HCT116 (cell line): ENCODE measurements at regions not wholly inside any gene's neighbourhood (a gene's known extent, or its start where the extent isn't known, plus 50 kb on each side); places are given as distances from the start of the nearest gene placed in this dataset.

Experiments
- ATAC-seq: fragments of 200-7000 bp; cut with Tn5 transposase; 2 replicates; pipeline ENCODE4 v1.9.1; 2020; ENCODE audit warnings: mild to moderate bottlenecking, moderate library complexity
- BruUV-seq: library from RNA; stranded (reverse); fragments of 400-500 nt; replicated peaks from 2 replicates; lab custom pipeline; 2021; lab: Mats Ljungman, UMichigan
- CTCF ChIA-PET: fragments of 300-600 bp; sonication (Branson Sonifier 250); formaldehyde crosslinking; loops from one replicate; lab custom pipeline; 2021; ENCODE audit warnings: antibody characterized with exemption; lab: Charles Lee
- POLR2A ChIA-PET: fragments of 300-600, 350-600 bp; sonication (Branson Sonifier 250); formaldehyde crosslinking; loops from one replicate; lab custom pipeline; 2021; ENCODE audit warnings: antibody characterized with exemption; lab: Charles Lee
- RAD21 ChIA-PET, 2 experiments: fragments of 300-600 bp; sonication (Branson Sonifier 250); formaldehyde crosslinking; loops; one replicate each; lab custom pipeline; 2023; ENCODE audit warnings: low total read pairs in 2 of 2; ENCODE audit not compliant: uncharacterized antibody in 2 of 2, unreplicated experiment in 2 of 2, low non-redundant PET in 1 of 2; lab: Charles Lee
- DNase-seq: peaks from one replicate; pipeline ENCODE4 v3.0.0-alpha.2; 2010; ENCODE audit warnings: low read depth, low spot score
- H2AFZ ChIP-seq: fragments of 200-600 bp; shearing (Covaris generic), sonication (generic); 2 replicates; pipeline ENCODE4 v1.6.1; 2017; ENCODE audit warnings: low read depth, mixed run types, mixed read lengths, antibody characterized with exemption, low read length; ENCODE audit not compliant: poor library complexity, severe bottlenecking
- H3K27ac ChIP-seq: 2 replicates; pipeline ENCODE4 v1.5.1; 2012; ENCODE audit warnings: low read depth, low read length
- H3K27me3 ChIP-seq: fragments of 200-600 bp; sonication (generic); 2 replicates; pipeline ENCODE4 v1.6.1; 2016; ENCODE audit warnings: mixed run types, low read length, mixed read lengths; ENCODE audit not compliant: insufficient read depth
- H3K36me3 ChIP-seq, 2 experiments: fragments of 200-500 bp in 1 of 2; fragments of 200-600 bp in 1 of 2; sonication (Bioruptor generic) in 1 of 2; sonication (generic) in 1 of 2; 2 replicates each; pipeline versions ENCODE4 v1.5.1 to v1.6.1; 2014 to 2016; ENCODE audit warnings: low read length in 2 of 2, inconsistent platforms in 1 of 2, mixed read lengths in 1 of 2, mixed run types in 1 of 2; ENCODE audit not compliant: insufficient read depth in 2 of 2, control insufficient read depth in 1 of 2
- H3K4me1 ChIP-seq, 2 experiments: fragments of 200-600 bp in 1 of 2; sonication (generic) in 1 of 2; 2 replicates each; pipeline versions ENCODE4 v1.5.1 to v1.6.1; 2012 to 2017; ENCODE audit warnings: low read length in 2 of 2, inconsistent platforms in 1 of 2, mild to moderate bottlenecking in 1 of 2, mixed read lengths in 1 of 2, mixed run types in 1 of 2, moderate library complexity in 1 of 2; ENCODE audit not compliant: insufficient read depth in 2 of 2, control insufficient read depth in 1 of 2
- H3K4me2 ChIP-seq: fragments of 200-600 bp; sonication (generic); 2 replicates; pipeline ENCODE4 v1.6.1; 2017; ENCODE audit warnings: mixed run types, low read length, mixed read lengths
- H3K4me3 ChIP-seq, 2 experiments: fragments of 200-600 bp in 1 of 2; sonication (generic) in 1 of 2; replicated peaks in 1 of 2; 2 replicates each; pipeline ENCODE4 v1.5.1; 2011 to 2016; ENCODE audit warnings: low read length in 2 of 2, control low read depth in 1 of 2, low read depth in 1 of 2, mild to moderate bottlenecking in 1 of 2, mixed read lengths in 1 of 2, mixed run types in 1 of 2
- H3K79me2 ChIP-seq: fragments of 200-600 bp; sonication (generic); 2 replicates; pipeline ENCODE4 v1.6.1; 2017; ENCODE audit warnings: mild to moderate bottlenecking, mixed run types, low read length, moderate library complexity, mixed read lengths; ENCODE audit not compliant: insufficient read depth
- H3K9ac ChIP-seq: fragments of 200-600 bp; sonication (generic); 2 replicates; pipeline ENCODE4 v1.6.1; 2016; ENCODE audit warnings: low read length, mixed read lengths
- H3K9me2 ChIP-seq: fragments of 200-600 bp; sonication (generic), shearing (Covaris generic); 2 replicates; pipeline ENCODE4 v1.6.1; 2017; ENCODE audit warnings: mixed run types, mild to moderate bottlenecking, moderate library complexity; ENCODE audit not compliant: insufficient read depth
- H3K9me3 ChIP-seq, 2 experiments: fragments of 200-500 bp in 1 of 2; fragments of 200-600 bp in 1 of 2; sonication (Bioruptor generic) in 1 of 2; sonication (generic) in 1 of 2; 2 replicates each; pipeline ENCODE4 v1.6.1; 2014 to 2017; ENCODE audit warnings: low read length in 2 of 2, mixed read lengths in 2 of 2, inconsistent platforms in 1 of 2, low read depth in 1 of 2, mild to moderate bottlenecking in 1 of 2, mixed run types in 1 of 2, moderate library complexity in 1 of 2; ENCODE audit not compliant: control insufficient read depth in 1 of 2, insufficient read depth in 1 of 2
- H4K20me1 ChIP-seq: fragments of 200-600 bp; sonication (generic), shearing (Covaris generic); 2 replicates; pipeline ENCODE4 v1.6.1; 2017; ENCODE audit warnings: mixed run types, mild to moderate bottlenecking, moderate library complexity; ENCODE audit not compliant: insufficient read depth
- ELF1 ChIP-seq: IDR thresholded peaks from 2 replicates; pipeline ENCODE4 v1.6.1; 2012; ENCODE audit warnings: low read depth, borderline replicate concordance
- EZH2phosphoT487 ChIP-seq: fragments of 200-600 bp; IDR thresholded peaks from 2 replicates; pipeline ENCODE4 v1.6.1; 2018; ENCODE audit warnings: antibody characterized with exemption, borderline replicate concordance
- FOSL1 ChIP-seq: IDR thresholded peaks from 2 replicates; pipeline ENCODE4 v1.6.1; 2012; ENCODE audit warnings: low read depth
- POLR2A ChIP-seq: IDR thresholded peaks from 2 replicates; pipeline ENCODE4 v1.7.0; 2011; ENCODE audit warnings: borderline replicate concordance; ENCODE audit not compliant: insufficient read depth, insufficient read length; ENCODE audit errors: extremely low read depth
- POLR2AphosphoS5 ChIP-seq: IDR thresholded peaks from 2 replicates; pipeline ENCODE4 v1.6.1; 2011; ENCODE audit warnings: mild to moderate bottlenecking, low read depth, low read length, moderate library complexity
- RAD21 ChIP-seq: IDR thresholded peaks from 2 replicates; pipeline ENCODE4 v1.6.1; 2012; ENCODE audit warnings: low read depth, mild to moderate bottlenecking
- SIN3A ChIP-seq: IDR thresholded peaks from 2 replicates; pipeline ENCODE4 v1.6.1; 2012; ENCODE audit warnings: low read depth
- SRF ChIP-seq: IDR thresholded peaks from 2 replicates; pipeline ENCODE4 v1.6.1; 2012; ENCODE audit warnings: low read depth
- TCF7L2 ChIP-seq: IDR thresholded peaks from 2 replicates; pipeline ENCODE4 v1.7.0; 2011; ENCODE audit warnings: borderline replicate concordance, inconsistent platforms; ENCODE audit not compliant: insufficient read depth, insufficient read length; ENCODE audit errors: extremely low read depth
- ZFX ChIP-seq: fragments of 450-650 bp; IDR thresholded peaks from 2 replicates; pipeline ENCODE4 v1.6.1; 2017
- intact Hi-C: fragments of 100-400 bp; cut with micrococcal nuclease; formaldehyde crosslinking; loops from 2 replicates; pipeline ENCODE4 v1.10.0; 2022
- TF ChIP-seq, protein P1 (sequence below): IDR thresholded peaks from 2 replicates; pipeline ENCODE4 v1.6.1; 2012
- TF ChIP-seq, protein P2 (sequence below): IDR thresholded peaks from 2 replicates; pipeline ENCODE4 v1.6.1; 2012; ENCODE audit warnings: low read depth
- TF ChIP-seq, protein P3 (sequence below): IDR thresholded peaks from 2 replicates; pipeline ENCODE4 v1.6.1; 2012

GRCh38 chr6:67160820-67161219 lies 1453.8 kb upstream of the EYS start:
- H3K4me2 ChIP-seq = no peak overlapping the region
- TF ChIP-seq SRF (no peak), POLR2A (no peak), ELF1 (no peak), SIN3A (no peak), ZFX (no peak), RAD21 (no peak), FOSL1 (no peak), EZH2phosphoT487 (no peak), TCF7L2 (no peak), POLR2AphosphoS5 (no peak)
- TF ChIP-seq, protein P1, sequence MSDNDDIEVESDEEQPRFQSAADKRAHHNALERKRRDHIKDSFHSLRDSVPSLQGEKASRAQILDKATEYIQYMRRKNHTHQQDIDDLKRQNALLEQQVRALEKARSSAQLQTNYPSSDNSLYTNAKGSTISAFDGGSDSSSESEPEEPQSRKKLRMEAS = no peak
- TF ChIP-seq, protein P2, sequence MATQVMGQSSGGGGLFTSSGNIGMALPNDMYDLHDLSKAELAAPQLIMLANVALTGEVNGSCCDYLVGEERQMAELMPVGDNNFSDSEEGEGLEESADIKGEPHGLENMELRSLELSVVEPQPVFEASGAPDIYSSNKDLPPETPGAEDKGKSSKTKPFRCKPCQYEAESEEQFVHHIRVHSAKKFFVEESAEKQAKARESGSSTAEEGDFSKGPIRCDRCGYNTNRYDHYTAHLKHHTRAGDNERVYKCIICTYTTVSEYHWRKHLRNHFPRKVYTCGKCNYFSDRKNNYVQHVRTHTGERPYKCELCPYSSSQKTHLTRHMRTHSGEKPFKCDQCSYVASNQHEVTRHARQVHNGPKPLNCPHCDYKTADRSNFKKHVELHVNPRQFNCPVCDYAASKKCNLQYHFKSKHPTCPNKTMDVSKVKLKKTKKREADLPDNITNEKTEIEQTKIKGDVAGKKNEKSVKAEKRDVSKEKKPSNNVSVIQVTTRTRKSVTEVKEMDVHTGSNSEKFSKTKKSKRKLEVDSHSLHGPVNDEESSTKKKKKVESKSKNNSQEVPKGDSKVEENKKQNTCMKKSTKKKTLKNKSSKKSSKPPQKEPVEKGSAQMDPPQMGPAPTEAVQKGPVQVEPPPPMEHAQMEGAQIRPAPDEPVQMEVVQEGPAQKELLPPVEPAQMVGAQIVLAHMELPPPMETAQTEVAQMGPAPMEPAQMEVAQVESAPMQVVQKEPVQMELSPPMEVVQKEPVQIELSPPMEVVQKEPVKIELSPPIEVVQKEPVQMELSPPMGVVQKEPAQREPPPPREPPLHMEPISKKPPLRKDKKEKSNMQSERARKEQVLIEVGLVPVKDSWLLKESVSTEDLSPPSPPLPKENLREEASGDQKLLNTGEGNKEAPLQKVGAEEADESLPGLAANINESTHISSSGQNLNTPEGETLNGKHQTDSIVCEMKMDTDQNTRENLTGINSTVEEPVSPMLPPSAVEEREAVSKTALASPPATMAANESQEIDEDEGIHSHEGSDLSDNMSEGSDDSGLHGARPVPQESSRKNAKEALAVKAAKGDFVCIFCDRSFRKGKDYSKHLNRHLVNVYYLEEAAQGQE = no peak
- TF ChIP-seq, protein P3, sequence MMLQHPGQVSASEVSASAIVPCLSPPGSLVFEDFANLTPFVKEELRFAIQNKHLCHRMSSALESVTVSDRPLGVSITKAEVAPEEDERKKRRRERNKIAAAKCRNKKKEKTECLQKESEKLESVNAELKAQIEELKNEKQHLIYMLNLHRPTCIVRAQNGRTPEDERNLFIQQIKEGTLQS = no peak
- TF ChIP-seq, all 23 proteins: peak for 0
- DNase-seq (no peak), ATAC-seq (no peak)
- H3K4me1 ChIP-seq = no peaks in the 10 kb centered on the region
- no peak overlapping the region for H2AFZ ChIP-seq
- ChIA-PET CTCF (no interaction called here), POLR2A (no interaction called here), RAD21 (no interaction called here)
- no peaks in the 10 kb centered on the region for H3K27me3 ChIP-seq
- H3K4me3 ChIP-seq = no peak overlapping the region
- H3K27ac ChIP-seq = no peak overlapping the region
- BruUV-seq = no TSS peak
- no peaks in the 10 kb centered on the region for H3K79me2 ChIP-seq
- no peak overlapping the region for H3K9ac ChIP-seq
- intact Hi-C loops = no loop called here
- no peaks in the 10 kb centered on the region for H4K20me1 ChIP-seq
- H3K36me3 ChIP-seq = no peaks in the 10 kb centered on the region
- peaks cover 7 to 10% of the 10 kb centered on the region in 2 experiments; a peak in 3 of 4 replicates for H3K9me3 ChIP-seq
- no peaks in the 10 kb centered on the region for H3K9me2 ChIP-seq
